ENCODE measurements at regions not wholly inside any gene's neighbourhood (a gene's known extent, or its start where the extent isn't known, plus 50 kb on each side); places are given as distances from the start of the nearest gene placed in this dataset.
"Not testable (repeated sequence)": the region's sequence is repeated elsewhere in the genome, so short reads cannot be mapped to it uniquely, and the experiment has no call there.

DNA sequence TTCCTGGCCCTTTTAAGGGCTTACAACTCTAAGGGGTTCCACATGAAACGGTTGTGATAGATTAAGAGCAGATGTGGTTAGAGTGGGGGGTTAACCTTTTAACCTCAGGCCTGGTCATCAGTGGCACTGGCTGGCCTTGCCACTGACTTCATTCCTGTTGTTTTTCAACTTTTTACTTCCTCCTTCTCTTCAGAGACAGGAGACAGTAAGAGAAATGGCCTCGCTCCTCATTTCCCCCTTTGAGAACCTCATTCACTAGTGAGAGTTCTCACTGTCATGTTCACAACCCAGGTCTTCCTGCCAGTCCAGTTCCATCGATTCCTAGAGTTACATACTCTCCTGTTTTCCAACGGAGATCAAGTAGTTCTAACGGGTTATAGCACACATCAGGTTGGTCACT, 101.6 kb upstream of the SLC1A4 start:
- no peak for DNase-seq

DNA sequence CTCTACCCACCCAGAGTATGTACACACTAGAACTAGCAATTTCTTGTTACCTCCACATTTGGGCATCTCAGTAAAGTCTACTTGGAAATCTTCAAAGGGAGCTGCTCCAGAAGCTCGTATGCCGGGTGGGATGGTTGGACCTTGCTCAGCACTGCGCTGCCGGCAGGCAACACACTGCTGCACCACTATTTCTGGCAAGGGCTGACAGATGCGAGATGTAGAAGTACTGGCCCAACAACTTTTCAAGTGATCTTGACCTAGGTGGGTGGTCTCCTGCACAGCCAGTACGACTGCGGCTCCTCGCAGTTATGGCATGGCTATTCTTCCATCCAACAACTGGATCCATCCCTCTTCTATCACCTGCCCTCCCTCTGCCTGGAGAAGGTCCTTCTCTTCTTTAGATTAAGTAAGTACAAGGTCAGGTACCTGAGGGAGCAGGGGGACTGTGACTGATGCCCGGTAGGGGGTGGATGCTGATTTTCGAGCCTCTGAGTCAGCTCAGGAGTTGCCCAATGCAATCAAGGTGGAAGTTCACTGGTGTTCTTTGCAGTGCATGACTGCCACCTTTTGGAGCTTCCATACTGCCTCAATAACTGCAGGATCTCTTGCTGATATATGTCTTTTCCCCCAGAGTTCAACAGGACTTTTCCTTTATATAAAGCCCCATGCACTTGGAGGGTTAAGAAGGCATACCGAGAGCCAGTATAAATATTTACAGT, 100.4 kb upstream of the SLC1A4 start:
- no peak for DNase-seq

DNA sequence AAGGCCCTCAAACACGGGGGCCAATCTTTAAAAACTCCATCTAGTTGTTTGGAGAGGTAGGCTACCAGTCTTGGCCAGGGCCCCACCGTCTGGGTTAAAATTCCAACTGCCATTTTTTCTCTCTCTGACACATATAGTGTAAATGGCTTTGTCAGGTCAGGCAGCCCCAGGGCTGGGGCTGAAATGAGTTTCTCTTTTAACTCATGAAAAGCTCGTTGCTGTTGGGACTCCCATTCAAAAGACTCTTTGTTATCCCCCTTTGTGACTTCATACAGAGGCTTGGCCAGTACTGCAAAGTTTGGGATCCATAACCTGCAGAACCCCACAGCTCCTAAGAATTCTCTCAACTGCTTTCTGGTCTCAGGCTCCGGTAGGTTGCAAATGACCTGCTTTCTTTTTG, 99.4 kb upstream of the SLC1A4 start:
- no peak for DNase-seq

DNA sequence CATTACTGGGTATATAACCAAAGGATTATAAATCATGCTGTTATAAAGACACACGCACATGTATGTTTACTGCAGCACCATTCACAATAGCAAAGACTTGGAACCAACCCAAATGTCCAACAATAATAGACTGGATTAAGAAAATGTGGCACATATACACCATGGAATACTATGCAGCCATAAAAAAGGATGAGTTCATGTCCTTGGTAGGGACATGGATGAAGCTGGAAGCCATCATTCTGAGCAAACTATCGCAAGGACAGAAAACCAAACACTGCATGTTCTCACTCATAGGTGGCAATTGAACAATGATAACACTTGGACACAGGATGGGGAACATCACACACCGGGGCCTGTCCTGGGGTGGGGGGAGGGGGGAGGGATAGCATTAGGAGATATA, 92.6 kb upstream of the SLC1A4 start:
- DNase-seq, result not testable (repeated sequence)

DNA sequence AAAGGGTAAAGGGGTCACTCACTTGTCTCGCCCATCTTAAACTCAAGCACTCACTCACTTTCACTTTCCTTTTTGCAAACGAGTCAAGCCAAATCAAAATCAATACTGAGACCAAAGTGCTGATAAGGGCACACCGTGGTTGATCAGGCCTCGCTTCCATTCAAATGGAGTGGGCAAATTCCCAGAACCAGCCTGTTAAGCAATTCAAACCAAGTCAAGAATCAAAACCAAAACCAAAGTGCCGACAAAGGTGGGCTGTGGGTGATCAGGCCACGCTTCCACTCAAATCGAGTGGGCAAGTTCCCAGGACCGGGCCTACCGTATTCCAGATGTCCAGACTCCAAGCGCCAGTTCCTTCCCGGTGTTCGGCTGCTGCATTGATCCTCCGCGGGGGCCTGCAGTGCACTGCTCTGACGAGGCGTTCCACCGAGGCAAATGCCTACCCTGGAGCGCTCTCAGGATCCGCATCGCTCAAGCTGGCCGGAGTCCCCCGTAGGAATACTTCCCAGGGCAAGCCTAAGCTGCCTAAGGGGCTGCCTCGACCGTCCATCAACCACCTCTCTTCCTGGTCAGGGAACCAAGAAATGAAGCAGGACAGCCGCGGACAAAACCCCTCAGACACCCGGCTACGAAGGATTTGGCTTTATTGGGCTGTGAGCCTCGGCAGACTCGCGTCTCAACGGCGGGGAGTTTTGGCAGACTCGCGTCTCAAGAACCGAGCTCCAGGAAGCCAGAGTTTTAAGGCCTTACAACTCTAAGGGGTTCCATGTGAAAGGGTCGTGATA, 89.9 kb upstream of the SLC1A4 start:
- no peak for DNase-seq

DNA sequence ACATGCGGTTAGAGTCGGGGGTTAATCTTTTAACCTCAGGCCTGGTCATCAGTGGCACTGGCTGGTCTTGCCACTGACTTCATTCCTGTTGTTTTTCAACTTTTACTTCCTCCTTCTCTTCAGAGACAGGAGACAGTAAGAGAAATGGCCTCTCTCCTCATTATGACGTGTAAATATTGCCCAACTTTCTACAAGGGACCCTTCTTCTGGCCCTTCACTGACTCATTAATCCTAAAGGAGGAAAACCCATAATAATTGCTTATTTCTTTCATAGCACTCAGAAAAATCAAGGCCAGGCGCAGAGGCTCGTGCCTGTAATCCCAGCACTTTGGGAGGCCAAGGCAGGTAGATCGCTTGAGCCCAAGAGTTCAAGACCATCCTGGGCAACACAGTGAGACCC, 89.3 kb upstream of the SLC1A4 start:
- DNase-seq, result not testable (repeated sequence)

DNA sequence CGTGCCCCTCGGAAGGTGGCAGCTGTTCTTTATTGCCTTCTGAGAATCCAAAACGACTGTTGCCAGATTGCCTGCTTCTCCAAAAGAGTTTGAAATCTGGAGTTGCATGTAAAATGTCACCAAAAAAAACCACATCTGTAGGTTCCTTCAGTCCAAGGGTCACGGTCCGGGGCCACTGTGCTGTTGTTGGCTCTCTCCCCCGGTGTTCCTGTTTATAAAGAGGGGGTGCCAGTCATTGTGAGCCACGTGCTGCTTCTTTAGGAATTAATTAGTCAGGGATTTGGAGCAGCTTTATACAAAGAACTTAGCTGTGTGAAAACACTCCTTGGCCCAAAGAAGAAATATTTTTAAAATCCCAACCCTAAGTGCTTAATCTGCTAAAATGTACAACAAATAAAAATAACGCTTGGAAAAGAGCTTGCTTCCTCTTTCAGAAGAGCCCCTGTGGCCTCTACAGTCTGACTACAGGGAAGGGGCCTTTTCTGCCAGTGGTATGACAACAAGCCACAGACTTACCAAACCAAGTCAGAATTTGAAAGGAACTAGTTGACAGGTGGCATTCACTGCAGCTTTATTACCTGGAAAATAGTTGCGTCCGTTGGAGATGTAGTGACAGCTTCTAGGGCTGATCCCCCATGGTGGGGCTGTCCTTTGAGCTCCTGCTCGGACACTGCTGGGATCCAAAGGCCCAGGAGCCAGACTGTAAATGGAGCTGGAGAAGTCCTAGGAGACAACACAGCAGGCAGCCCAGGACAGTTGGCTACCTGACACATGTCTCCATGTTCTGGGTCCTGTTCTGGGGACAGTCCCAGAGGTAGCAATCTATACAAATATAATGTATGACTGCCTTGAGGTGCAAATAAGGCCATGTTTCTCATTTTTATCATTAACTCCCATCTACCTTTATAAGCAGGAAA, 84.5 kb upstream of the SLC1A4 start:
- no peak for DNase-seq

DNA sequence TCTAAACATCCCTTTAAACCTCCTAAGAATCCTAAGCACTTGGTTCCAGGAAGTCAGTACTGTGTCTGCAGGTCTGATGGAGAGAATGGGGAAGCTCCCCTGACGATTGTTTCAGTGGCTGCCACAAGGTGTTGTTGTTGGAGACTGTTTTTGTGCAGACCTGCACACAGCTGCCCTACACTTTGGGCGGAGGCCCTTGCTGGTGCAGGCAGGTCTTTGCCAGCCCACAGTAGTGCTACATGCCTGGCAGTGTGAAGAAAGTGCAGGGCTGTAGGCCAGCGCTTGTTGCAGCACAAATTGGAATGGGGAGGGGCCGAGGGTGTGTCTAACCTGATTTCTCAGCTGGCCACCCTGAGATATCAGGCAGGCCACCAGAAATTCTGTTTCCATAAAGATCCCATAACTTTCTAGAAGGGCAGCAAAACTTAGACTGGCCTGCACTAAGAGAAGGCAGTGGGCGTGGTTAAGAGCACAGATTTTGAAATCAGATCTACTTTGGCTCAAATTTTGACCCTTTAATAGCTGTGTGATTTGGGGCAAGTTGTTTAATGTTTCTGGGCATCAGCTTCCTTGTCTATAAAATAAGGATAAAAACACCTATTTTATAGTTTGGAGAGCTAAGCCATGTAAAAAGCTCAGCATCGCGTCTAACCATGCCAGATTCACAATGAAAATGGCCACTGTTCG, 83.7 kb upstream of the SLC1A4 start:
- DNase-seq, result no peak

DNA sequence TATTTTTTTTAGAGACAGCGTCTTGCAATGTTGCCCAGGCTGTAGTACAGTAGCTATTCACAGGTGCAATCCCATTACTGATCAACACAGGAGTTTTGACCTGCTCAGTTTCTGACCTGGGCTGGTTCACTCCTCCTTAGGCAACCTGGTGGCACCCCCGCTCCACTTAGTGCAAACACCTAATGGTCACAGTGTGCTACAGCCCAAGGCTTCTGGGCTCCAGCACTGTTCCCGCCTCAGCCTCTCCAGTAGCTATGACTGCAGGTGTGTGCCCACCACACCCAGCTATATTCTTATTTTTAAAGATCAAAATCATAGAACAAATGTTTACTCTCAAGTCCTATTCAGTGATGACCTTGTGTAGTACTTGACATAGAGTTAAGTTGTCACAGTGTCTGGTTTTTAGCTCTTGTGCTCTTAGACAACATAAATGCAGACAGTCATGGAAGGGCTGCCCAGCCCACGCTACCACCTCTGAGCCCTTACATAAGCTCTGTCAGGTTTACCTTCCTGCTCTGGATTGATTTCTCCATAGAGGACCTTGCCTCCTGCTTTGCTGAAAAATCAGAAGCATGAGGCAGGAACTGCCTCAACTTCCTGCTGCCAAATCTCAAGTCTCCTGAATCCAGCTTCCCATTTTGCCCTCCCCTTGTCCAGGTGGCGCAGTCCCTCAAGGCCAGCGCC, 82.2 kb upstream of the SLC1A4 start:
- no peak for DNase-seq

DNA sequence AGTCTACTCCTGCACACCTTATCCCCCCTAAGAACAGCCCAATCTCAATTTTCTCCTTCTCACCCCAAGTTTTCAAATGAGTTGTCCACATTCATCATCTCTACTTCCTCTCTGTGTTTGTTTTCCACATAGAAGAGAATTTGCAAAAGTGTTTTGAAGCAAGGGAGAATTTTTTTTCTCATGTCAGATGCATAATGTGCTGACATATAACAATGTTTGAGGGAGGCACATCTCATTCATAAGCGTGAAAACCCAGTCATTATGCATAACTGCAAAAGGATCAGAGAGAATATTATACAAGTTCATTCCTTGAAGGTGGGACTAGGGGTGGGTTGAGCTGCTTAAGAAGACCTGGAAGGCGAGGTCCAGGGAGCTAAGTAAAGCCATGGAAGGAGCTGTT, 80.8 kb upstream of the SLC1A4 start:
- DNase-seq, result no peak

DNA sequence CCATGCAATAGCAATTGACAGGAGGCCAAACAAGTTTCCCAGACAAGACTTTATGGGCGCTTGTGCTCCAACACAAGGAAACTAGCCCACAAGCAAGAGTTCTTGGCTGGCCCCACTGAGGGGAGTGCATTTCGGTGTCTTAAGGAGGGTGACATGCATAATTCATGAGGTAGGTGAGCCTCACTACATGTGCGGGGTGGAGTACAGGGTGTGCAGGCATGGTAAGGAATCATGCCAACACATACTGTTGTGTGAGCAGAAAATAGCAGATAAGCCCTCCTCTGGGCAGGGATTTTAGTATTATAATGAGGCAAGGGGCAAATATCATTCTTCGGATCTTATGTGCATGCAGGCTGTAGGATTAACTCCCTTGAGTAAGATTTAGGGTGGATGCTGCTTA, 78.7 kb upstream of the SLC1A4 start:
- DNase-seq, result no peak

DNA sequence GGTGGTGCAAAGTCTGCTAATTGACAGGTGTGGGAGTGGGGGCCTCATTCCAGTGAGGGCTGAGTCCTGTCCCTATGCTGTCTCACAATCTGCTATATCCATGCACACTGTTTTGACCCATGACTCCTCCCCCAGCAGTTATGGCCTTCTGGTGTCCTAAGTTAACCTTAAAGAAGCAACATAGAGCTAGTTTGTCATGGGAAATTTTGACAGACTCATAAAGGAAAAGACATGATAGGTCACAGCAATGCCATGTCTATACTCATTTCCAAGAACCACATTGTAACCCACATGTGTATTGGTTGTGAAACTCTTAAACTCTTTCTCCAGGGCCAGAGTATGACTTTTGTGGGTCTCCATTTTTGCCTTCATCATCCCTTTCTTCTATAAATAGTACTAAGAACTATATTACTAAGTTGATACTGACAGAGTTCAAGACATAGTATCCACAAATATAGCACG, 78.2 kb upstream of the SLC1A4 start:
- DNase-seq, result no peak

DNA sequence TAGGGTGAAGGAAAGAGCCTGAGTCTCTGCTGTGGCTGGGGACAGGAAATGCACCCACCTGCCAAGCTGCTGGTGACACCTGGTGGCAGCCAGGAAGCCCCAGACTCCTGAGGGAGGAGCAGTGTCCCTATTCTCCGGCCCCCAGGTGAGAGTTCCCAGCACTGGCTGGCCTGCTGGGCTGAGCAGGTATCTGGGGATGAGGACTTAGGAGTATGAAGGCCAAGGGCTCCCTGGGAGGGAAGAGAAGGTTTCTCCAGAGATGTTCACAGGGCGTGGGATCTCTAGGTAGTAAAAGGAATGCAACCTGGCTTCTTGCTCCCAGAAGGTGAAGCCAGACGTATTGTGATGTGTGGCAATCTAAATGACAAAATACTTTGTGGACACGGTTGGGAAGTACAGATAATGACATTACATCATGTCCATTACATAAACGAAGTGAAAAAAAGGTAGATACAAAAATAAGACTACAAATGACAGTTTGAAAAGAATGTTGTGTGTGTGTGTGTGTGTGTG, 75.8 kb upstream of the SLC1A4 start:
- DNase-seq, result peak in 1 of 2 donors; percentile 11

DNA sequence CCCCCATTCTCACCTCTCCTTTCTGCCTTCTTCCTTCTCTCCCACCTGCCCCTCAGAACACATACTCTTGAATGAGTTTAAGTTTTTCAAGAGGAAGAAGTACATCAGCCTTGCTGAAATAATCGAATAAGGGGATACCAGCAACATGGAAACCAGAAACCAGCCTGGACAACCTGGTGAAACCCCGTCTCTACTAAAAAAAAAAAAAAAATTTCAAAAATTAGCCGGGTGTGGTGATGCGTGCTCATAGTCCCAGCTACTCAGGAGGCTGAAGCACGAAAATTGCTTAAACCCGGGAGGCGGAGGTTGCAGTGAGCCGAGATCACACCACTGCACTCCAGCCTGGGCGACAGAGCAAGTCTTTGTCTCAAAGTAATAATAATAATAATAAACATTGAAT, 75.0 kb upstream of the SLC1A4 start:
- DNase-seq, result no peak

DNA sequence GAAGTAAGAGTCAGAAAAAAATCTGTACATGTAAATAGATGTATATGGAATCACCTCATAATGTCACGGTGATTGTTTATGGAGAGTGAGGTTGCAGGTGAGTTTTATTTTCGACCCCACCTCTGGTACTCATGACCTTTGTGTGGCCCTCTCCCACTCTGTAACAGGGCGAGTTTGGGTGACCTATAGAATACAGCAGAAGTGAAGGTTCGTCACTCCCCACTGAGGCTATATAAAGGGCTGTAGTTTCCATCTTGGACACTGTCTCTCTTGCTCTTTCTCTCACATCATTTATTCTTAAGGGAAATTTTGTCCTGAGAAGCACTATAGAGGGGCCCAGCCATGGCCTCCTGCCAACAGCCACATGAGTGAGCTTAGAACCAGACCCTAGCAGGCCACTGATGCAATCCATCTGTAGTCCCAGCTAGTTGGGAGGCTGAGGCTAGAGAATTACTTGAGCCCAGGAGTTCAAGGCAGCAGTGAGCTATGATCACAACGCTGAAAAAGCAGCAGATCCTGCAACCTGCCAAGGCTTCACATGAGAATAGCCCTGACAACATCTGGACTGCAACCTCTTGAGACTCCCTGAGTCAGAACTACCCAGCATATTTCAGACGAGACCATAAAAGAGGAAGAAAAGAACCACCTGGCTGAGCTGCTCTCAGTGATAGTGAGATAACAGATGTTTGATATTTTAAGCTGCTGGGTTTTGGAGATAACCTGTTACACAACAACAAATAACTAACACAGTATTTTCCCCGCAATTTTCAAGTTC, 74.3 kb upstream of the SLC1A4 start:
- no peak for DNase-seq

DNA sequence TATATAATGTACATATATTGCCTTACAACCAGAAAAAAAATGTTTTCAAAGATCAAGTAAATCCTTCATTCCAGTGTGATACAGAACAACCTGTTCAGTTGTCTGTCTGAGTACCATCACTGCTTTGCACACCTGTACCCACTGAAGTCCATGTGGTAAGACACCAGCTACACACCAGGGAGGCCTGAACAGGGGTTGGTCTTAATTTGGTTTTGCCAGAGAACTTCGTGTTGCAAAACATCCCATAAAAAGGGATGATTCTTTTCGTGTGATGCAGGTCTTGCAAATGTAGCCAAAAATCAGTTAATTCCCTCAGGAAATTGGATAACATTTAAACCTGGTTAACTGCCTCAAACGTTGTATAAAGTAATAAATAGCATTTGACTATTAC, 73.7 kb upstream of the SLC1A4 start:
- DNase-seq, result no peak

DNA sequence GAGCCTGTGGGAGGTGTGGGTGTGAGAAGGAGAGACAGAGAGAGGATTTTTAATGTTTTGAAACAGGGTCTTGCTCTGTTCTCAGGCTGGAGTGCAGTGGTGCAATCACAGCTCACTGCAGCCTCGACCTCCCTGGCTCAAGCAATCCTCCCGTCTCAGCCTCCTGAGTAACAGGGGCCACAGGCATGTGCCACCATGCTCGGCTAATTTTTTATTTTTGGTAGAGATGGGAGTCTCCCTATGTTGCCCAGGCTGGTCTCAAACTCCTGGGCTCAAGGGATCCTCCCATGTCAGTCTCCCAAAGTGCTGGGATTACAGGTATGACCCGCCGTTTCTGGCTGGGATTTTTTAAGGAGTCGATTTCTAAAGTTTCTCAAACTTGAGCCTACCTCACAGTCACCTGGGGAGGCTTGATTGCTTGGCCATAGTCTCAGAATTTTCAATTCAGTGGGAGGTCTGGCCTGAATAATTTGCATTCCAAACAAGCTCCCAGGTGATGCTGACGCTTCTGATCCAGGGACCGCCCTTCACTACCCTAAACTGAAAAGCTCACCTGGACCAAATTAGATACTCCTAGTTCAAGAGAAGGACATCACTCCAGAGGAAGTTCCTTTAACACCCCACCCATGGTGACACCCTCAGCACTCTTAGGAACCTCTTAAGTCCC, 70.8 kb upstream of the SLC1A4 start:
- no peak for DNase-seq

DNA sequence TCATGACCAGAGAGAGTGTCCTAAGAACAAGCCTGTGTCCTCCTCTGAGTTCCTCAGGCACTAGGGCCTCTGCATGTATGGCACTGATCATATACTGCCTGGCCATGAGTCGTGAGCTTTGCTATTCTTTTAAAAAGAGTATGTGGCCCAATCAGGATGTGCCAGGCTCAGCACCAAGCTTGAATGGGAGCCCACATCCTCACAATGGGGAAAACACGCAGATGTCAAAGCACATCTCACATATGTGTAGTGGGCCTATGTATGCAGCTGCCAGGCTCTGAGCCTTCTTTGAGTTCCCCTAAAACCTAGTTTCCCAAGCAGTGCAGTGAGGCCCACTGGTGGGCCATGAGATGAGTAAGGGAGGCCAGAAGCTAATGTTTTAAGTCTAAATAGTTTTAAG, 69.9 kb upstream of the SLC1A4 start:
- no peak for DNase-seq

DNA sequence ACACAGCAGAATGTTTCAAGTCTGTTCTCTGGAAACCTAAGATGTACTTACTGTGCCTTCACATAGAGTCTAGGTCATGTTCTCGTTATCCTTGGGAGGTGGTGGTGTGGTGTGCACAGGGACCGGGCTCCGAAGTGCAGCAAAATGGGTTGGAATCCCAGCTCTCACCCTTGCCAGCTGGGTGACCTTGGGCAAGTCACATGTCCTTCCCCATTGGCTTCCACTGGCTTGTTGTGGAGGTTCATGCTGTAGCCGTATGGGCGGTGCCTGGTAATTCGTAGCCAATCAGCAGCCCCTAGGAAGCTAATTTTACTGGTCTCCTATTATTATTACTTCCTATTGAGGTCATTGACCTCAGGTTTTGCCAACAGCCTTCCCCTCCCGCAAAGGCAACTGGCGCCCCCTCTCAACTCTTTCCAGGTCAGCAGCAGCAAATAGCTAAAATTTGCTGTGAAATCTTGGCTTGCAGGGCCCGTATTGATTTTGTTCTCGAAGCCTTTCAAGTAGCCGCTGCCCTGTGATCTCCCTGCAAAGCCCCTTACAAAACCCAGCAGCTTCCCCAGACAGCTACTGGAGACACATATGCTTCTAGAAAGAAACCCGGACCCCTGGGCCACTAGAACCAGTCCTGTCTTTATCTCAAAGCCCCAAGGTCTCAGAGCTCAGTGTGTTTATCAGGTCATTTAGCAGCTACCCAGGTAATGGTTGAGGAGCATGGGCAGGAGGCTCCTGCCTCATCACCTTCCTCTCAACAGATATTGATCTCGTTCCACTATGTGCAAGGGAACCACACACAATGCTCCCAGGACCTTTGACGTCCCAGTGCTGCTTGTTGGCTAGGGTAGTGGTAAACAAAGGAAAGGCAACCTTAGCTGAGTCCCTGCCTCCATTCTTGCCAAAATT, 66.5 kb upstream of the SLC1A4 start:
- no peak for DNase-seq

DNA sequence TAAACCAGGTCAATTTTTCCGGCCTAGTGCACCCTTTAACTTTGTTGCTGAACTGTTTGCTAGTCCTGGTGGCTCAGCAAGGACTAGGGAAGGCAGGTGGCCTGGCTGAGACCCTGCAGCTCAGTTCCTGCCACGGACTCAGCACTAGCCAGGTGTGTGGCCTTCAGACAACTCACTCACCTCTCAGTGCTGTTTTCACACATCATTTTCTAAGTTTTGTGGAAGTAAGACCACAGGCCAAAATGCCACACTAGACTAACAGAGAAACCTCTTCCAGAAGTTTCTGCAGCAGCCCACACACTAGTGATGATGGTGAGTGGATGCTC, 65.9 kb upstream of the SLC1A4 start:
- DNase-seq, result no peak
